ENCODE measurements at regions not wholly inside any gene's neighbourhood (a gene's known extent, or its start where the extent isn't known, plus 50 kb on each side); places are given as distances from the start of the nearest gene placed in this dataset.

DNA sequence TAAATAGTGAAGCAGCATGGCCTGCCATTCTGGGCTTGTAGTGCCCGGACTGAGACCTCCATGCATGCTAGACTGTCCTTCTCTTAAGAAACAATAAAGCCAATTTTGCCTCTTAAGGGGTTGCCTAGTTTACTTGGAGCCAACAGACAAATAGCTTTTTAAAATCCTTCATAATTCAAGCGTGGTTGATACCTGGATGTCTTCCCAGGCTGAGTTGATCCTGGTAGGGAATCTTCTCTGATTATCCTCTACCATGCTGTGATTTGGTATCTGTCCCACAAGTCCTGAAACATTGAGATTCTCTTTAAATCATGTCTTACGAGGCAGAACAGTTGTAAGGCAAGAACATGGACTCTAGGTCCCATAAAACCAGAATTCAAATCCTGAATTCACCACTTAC lies 359.6 kb upstream of the CCL2 start:
- Histone ChIP-seq H3K4me1 (ENCODE audit: insufficient read depth, low read length, poor library complexity, severe bottlenecking) (no peaks in the 10 kb centered on the region), H3K27ac (ENCODE audit: low read depth, low read length, poor library complexity, severe bottlenecking) (no peak overlapping the region), H3K9me3 (ENCODE audit: low read depth, low read length, poor library complexity, severe bottlenecking) (no peaks in the 10 kb centered on the region), H3K36me3 (ENCODE audit: insufficient read depth, low read length, poor library complexity, severe bottlenecking) (no peaks in the 10 kb centered on the region), H3K4me3 (ENCODE audit: low read depth, low read length, poor library complexity, severe bottlenecking) (no peak overlapping the region), H3K27me3 (replicated peaks; ENCODE audit: insufficient read depth, low read depth, low read length, poor library complexity) (no peaks in the 10 kb centered on the region)
- no peak for DNase-seq (ENCODE audit: low spot score)
- POLR2A ChIA-PET (ENCODE audit: low non-redundant PET): no interaction called here
- intact Hi-C loops (cut with micrococcal nuclease; ENCODE audit: unreplicated experiment): no loop called here
- CTCF ChIA-PET: no interaction called here
- BruUV-seq (replicated peaks): no TSS peak
- TF ChIP-seq, protein P1, sequence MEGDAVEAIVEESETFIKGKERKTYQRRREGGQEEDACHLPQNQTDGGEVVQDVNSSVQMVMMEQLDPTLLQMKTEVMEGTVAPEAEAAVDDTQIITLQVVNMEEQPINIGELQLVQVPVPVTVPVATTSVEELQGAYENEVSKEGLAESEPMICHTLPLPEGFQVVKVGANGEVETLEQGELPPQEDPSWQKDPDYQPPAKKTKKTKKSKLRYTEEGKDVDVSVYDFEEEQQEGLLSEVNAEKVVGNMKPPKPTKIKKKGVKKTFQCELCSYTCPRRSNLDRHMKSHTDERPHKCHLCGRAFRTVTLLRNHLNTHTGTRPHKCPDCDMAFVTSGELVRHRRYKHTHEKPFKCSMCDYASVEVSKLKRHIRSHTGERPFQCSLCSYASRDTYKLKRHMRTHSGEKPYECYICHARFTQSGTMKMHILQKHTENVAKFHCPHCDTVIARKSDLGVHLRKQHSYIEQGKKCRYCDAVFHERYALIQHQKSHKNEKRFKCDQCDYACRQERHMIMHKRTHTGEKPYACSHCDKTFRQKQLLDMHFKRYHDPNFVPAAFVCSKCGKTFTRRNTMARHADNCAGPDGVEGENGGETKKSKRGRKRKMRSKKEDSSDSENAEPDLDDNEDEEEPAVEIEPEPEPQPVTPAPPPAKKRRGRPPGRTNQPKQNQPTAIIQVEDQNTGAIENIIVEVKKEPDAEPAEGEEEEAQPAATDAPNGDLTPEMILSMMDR (conservative IDR thresholded peaks at IDR 0.05; ENCODE audit: low read depth, low read length): no peak
- TF ChIP-seq EZH2 (IDR thresholded peaks at IDR 0.05; ENCODE audit: borderline replicate concordance, low read depth, low read length, poor library complexity, severe bottlenecking): no peak

DNA sequence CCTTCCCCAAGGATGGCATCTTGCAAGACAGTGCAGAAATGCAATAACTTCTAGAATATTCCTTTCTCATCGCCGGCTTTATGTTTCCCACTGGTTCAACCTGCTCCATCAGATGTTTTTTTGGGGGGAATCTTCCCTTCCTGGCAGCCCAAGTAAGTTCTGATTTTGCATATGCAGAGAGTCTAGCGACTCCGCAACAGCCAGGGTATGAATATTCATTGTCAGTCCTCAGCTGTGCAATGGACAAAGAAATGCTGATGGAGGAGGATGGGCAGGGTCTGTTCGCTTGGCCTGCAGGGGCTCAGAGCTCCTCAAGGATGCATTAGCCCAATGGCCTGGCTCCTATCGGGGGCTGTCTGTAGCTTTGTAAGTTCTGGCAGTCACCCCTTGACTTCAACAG lies 358.8 kb upstream of the CCL2 start:
- BruUV-seq (replicated peaks): no TSS peak
- Histone ChIP-seq H3K27me3 (replicated peaks; ENCODE audit: insufficient read depth, low read depth, low read length, poor library complexity) (no peaks in the 10 kb centered on the region), H3K4me1 (ENCODE audit: insufficient read depth, low read length, poor library complexity, severe bottlenecking) (no peaks in the 10 kb centered on the region), H3K36me3 (ENCODE audit: insufficient read depth, low read length, poor library complexity, severe bottlenecking) (no peaks in the 10 kb centered on the region), H3K9me3 (ENCODE audit: low read depth, low read length, poor library complexity, severe bottlenecking) (no peaks in the 10 kb centered on the region), H3K4me3 (ENCODE audit: low read depth, low read length, poor library complexity, severe bottlenecking) (no peak overlapping the region), H3K27ac (ENCODE audit: low read depth, low read length, poor library complexity, severe bottlenecking) (no peak overlapping the region)
- TF ChIP-seq EZH2 (IDR thresholded peaks at IDR 0.05; ENCODE audit: borderline replicate concordance, low read depth, low read length, poor library complexity, severe bottlenecking): no peak
- TF ChIP-seq, protein P1 (conservative IDR thresholded peaks at IDR 0.05; ENCODE audit: low read depth, low read length): no peak
- DNase-seq (ENCODE audit: low spot score): no peak
- intact Hi-C loops (cut with micrococcal nuclease; ENCODE audit: unreplicated experiment): no loop called here
- ChIA-PET POLR2A (ENCODE audit: low non-redundant PET) (no interaction called here), CTCF (no interaction called here)

DNA sequence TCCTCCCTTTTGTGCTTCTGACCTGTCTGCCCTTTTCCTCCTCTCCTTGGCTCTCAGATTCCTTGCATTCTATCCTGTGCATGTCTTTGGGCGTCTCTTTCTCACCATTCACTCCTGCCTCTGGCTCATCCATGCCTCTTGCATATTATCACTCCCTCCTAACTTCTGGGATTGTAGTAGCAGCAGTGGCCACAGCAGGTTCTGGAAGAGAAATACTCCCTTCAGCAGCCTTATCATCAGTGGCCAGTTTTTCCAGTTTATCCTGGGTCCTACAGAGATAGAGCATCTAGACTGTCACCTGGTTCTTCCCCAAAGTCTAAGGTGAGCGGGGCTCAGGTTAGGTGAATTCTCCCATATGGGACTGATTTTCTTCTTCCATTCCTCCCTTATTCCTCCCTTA lies 354.0 kb upstream of the CCL2 start:
- no peaks in the 10 kb centered on the region for H3K27me3 ChIP-seq (replicated peaks; ENCODE audit: insufficient read depth, low read depth, low read length, poor library complexity)

More for the DNA sequence above, 354.0 kb upstream of the CCL2 start:
- Histone ChIP-seq H3K27ac (ENCODE audit: low read depth, low read length, poor library complexity, severe bottlenecking) (no peak overlapping the region), H3K9me3 (ENCODE audit: low read depth, low read length, poor library complexity, severe bottlenecking) (no peaks in the 10 kb centered on the region), H3K36me3 (ENCODE audit: insufficient read depth, low read length, poor library complexity, severe bottlenecking) (no peaks in the 10 kb centered on the region), H3K4me3 (ENCODE audit: low read depth, low read length, poor library complexity, severe bottlenecking) (no peak overlapping the region), H3K4me1 (ENCODE audit: insufficient read depth, low read length, poor library complexity, severe bottlenecking) (no peaks in the 10 kb centered on the region)
- no peak for TF ChIP-seq EZH2 (IDR thresholded peaks at IDR 0.05; ENCODE audit: borderline replicate concordance, low read depth, low read length, poor library complexity, severe bottlenecking)
- TF ChIP-seq, protein P1 (conservative IDR thresholded peaks at IDR 0.05; ENCODE audit: low read depth, low read length): no peak
- ChIA-PET POLR2A (ENCODE audit: low non-redundant PET) (interaction anchor here (0.6 kb wide), 1 partner anchor 131 kb away, joined by 3 read pairs; no protein-coding TSS in a partner anchor), CTCF (no interaction called here)
- no peak for DNase-seq (ENCODE audit: low spot score)
- no TSS peak for BruUV-seq (replicated peaks)
- intact Hi-C loops (cut with micrococcal nuclease; ENCODE audit: unreplicated experiment): no loop called here
